NCI-H2196 treated with DMSO at 0.1 percent for 48 hours (cell line): ENCODE measurements at regions not wholly inside any gene's neighbourhood (a gene's known extent, or its start where the extent isn't known, plus 50 kb on each side); places are given as distances from the start of the nearest gene placed in this dataset.

Source experiments
- DNase-seq: peaks from one replicate; lab custom pipeline; 2025; ENCODE audit not compliant: unreplicated experiment; lab: John Stamatoyannopoulos, UW

DNA sequence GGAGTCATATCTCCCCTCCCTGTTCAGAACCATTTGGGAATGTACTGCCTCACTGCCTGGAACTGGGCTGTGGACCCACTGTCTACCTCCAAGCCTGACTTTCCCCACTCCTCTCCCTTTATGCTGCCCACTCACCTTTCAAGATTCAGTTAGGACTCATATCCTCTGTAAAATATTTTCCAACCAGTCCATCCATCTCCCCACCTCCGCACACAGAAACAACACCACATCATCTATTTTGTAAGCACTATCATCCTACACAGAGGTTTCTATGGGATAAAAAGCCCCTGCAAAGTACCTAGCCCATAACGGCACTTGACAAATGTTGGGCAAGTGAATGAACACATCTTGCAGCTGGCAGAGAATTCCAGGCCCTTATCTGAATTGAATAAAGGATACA is 250.8 kb downstream of the ANAPC1 start:
- no peak for DNase-seq

DNA sequence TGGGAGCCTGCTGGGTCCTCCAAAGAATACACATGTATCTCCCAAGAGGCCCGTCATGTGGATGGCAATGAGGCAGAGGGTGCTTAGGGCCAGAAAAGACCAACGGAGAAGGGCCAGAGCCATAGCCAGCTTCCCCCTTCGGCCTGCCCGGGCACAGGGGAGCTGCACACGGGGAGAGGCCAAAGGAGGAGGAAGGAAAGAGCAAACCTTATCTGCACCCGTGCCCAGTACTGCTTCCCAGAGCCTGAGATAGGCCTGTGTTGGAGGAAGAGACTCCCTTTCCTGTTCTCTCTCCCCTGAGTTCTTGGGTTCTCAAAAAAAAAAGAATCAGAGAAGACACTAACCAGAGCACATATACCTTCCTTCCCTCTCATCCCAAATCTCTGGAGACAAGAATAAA is 250.3 kb downstream of the ANAPC1 start:
- no peak for DNase-seq

DNA sequence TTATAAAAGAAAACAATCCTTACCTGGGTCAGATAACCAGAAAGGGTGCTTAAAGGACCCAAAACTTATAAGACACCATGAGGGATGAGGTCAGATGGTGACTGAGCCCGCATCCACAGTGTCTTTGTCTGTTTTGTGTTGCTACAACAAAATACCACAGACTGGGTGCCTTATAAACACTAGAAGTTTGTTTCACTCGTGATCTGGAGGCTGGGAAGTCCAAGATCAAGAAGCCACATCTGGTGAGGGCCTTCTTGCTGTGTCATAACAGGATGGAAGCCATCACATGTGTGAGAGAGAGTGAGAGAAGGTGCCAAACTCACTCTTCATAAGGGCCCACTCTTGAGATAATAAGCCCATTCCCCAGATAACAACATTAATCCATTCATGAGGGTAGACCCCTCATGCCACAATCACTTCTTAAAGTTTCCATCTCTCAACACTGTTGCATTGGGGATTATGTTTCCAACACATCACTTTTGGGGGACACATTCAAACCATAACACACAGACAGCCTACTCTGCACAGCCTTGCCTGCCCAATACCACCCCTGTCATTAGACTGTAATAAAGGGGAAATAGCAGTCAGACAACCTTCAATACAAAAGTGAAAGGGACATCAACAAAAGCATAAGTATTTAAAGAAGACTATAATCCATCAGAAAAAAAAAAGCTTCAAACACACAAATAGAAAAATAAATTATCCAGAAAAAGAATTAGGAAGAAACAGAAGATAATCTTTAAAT is 249.8 kb downstream of the ANAPC1 start:
- DNase-seq = no peak

DNA sequence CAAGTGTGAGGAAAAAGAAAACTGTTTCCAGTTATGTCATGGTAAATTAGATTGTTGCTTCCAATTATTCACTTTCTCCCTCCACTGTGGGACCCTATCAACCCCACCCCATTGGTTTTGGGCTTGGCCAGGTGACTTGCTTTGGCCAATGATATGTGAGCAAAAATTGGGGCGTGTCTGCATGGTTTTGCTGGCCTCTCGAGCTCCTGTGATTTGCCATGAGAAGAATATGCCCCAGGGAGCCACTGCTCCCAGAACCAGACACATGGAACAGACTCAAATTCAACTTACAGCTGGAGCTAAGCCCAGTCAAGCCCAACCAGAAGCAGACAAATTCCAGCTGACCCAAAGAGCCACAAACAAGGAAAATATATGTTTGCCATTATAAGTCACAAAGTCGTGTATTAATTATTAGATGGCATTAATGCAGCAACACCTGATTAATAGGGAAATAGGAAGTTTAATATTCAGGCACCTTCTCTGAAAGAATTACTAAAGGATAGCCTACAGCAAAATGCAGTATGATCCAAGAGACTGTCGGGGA is 248.9 kb downstream of the ANAPC1 start:
- no peak for DNase-seq

DNA sequence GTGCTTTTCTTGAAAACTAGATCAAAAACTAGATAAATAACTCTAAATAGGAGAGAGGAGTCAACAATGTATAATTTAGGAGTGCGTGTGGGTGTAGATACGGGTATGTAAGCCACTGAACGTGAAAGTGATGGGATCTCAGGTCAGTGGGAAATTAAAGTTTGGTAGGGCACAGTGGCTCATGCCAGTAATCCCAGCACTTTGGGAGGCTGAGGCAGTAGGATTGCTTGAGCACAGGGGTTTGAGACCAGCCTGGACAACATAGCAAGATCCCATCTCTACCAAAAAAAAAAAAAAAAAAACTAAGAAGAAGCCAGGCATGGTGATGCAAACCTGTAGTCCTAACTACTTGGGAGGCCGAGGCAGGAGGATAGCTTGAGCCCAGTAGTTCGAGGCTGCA is 247.1 kb downstream of the ANAPC1 start:
- no peak for DNase-seq

DNA sequence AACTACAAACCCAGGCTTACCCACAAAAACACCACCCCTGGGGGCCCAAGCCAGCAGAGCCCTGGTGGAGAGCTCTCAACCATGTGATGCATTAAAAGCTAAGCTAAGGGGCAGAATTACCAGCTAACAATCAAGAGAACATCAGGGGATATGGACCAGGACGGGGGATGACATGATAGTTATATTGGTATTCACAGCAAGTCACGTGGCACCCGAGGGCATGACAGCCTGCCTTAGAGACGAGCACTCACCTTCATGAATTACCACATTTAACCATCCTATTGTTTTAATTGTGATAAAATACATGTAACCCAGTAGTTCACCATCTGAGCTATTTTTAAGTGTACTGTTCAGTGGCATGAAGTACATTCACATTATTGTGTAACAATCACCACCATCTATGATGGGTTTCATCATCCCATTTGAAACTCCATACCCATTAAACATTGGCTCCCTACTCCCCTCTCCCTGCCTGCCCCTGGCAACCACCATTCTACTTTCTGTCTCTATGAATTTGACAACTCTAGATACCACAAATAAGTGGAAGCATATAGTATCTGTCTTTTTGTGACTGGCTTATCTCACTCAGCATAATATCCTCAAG is 245.6 kb downstream of the ANAPC1 start:
- DNase-seq = no peak

DNA sequence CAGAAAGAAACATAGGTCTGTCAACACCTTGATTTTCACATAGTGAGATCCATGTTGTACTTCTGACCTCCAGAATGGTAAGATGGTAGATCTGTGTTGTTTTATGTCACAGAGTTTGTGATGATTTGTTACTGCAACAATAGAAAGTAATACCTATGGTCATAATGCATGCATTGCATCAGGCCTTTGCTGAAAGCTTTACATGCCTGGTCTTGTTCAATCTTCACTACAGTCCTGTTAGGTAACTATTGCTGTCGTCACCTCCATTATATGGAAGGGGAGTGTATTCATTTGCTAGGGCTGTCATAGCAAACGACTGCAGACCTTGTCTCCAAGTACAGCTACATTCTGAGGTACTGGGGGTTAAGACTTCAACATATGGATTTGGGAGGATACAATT is 243.5 kb downstream of the ANAPC1 start:
- no peak for DNase-seq

DNA sequence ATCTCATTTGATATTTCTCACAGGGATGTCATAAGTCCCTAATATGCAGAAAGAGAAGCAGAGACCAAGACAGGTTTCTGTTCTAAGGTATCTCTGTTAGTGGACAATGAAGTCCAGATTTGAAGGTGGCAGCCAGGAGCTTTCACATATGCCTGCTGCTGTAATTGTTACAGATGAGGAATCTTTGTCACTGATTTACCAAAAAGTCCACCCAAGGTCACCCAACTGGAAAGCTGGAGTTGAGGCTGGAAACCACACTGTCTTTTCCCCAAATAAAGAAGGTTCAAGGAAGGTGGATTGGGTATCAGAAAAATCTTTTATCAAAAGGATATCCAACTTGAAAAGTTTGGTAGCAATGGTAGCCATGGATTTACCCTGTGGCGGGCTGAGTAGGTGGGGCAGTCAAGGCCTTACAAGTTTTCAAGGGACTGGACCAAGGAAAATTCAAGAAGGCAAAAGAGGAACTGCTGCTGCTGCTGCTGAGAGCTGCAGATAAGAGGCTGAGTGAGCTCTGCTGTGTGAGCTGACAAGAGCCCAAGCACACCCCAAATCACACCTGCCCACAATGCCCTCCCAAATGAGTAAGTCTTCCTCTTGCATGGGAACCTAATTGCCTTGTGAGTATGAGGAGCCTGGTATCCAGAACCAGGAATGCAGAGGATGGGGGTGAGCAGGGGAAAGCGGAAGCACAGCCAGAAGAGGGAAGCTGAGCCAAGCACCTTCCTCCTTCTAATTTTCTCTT is 241.2 kb downstream of the ANAPC1 start:
- DNase-seq = no peak

DNA sequence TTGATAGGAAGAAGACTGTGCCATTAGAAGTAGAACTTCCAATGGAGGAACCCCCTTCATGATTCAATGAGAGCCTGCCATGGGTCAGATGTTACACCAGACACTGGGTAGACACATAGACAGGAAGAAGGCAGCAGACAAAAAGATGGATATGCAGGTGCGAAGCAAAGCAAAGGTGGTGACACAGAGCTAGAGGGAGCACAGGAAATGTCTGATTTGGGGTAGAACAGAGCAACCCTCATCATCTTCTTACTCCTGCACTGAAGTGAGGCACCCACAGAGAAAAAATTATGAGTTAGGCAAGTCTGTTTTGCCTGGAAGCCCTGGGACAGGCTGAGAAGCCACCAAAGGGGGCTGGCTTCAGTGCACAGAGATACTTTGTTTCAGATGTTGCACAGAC is 240.2 kb downstream of the ANAPC1 start:
- no peak for DNase-seq

DNA sequence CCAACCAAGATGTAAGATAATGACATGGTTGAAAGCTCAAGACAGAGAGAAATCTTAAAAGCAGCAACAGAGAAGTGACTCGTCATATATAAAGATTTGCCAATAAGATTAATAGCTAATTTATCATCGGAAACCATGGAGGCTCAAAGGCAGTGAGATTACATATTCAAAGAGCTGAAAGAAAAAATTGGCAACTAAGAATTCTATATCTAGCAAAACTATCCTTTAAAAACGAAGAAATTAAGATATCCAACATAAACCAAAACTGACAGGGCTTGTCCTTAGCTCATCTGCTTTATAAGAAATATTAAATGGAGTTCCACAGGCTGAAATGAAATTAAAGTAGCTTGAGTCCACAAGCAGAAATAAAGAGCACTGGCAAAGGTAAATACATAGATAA is 236.6 kb downstream of the ANAPC1 start:
- no peak for DNase-seq

DNA sequence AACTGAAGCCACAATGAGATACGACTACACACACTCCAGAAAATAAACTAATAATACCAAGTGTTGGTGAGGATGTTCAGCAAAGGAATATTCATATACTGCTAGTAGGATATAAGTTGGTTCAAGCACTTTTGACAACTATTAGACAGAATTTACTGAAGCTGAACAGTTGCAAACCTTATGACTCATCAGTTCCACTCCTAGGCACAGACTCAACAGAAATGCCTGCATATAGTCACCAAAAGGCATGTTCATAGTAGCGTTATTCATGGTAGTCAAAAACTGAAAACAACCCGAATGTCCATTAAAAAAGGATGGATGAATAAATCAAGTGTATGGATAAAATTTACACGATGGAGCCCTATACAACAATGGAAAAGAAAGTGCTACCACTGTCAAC is 232.0 kb downstream of the ANAPC1 start:
- no peak for DNase-seq

DNA sequence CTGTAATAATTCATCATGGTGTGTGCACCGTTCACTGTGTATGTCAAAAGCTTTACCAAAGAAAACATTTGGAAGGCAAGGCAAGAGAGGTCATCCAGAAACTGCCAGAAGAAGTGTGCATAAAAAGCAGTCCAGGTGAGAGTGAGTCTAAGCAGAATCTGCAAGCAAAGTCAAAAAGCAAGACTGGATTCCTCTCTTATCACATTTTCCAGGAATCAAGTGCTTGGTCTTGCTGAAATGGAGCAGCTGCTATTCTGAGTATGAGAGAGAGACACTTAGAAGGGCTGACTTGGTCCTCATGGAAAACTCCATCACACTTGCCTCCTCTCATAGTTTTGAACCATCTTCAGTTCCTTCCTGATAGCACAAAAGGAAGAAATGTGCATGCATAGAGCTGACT is 231.3 kb downstream of the ANAPC1 start:
- DNase-seq = no peak

DNA sequence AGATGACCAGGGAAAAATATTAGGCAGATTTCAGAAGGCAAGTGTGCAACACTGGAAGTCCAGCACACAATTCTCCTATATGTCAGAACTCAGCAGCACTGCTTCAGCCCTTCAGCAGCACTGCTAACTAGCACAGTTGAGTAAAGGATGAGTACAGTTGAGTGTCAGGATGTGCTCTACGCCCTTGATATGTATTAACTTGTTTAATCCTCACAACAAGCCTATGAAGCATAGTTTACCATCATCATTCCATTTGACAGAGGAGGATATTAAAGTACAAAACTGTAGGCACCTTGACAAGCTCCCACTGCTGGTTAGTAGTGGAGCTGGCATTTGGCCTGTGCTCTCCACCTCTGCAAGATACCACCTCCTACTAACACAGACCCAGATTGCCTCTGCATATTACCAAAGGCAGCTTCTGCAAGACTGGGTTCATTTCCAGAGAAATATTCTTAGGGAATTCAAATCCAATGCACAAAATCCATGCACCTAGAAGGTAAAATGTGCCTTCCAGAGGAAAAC is 230.8 kb downstream of the ANAPC1 start:
- no peak for DNase-seq

DNA sequence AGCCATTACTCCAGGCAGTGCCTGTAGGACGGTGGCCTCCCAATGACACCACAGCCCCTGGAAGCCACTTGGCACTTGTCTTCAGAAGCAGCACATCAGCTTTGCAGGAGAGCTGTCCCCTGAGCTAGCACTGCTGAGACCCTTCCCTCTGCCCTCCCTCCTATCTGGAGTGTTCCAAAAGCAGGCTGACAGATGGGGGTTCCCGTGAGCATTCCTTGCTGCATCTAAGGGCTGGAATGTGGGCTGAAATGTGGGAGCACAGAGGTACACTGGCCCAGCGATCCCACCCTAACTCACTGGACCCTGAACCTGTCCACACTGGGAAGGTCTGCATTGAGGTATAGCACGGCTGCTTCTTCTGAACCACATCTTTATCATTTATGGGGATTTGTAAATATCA is 230.1 kb downstream of the ANAPC1 start:
- no peak for DNase-seq

DNA sequence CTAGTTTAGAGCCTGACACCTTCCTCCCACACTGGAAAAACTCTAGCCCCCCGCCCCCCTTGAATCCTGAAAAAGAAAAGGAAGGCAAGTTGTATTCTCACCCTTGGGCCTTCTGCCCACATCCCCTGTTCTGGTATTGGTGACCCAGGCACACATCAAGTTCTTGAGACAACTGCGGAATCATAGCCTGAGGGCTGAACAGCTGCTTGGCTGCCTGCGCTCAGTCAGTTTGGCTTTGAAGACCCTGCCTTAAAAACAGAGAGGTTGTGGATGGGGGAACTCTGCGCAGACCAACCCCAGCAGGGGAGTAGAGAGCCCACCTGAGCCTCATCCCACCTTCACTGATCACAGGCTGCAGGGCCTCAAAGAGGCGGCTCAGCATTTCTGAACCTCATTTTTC is 229.2 kb downstream of the ANAPC1 start:
- DNase-seq = no peak

DNA sequence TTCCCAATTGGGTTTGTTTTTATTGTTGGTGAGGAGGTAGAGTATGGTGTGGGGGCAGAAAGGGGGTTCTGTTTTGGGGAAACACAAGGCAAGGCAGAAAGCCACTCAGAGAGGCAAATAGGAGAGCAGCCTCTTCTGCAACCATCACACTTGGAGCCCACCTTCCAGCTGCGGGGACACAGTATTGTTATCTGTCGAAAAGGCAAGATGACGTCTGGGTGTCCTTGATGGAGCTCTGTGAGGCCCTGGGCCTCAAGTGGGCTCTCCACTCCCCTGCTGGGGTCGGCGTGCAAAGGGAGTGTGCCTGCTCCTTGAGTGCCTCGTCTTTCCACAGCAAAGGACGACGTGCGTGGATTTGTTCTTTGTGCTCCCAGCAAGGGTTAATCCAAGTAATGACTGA is 227.6 kb downstream of the ANAPC1 start:
- no peak for DNase-seq

DNA sequence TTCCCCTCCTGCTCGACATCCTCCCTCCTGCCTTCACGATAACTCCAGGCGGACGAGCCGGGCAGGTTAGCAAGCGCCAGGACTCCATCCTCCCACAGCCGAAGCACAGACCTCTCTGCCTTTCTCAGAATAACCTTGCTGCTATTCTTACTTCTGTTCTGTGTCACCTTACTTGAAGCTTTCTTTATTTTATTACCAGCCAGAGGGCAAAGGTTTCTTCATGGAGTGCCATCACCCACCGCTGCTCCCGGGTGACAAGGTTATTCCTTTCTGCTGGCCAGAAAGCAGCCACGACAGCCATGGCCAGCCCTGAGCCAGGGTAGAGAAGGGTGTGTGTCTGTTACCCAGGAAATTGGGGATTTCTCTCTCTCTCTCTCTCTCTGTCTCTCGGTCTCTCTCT is 227.1 kb downstream of the ANAPC1 start:
- DNase-seq = no peak

DNA sequence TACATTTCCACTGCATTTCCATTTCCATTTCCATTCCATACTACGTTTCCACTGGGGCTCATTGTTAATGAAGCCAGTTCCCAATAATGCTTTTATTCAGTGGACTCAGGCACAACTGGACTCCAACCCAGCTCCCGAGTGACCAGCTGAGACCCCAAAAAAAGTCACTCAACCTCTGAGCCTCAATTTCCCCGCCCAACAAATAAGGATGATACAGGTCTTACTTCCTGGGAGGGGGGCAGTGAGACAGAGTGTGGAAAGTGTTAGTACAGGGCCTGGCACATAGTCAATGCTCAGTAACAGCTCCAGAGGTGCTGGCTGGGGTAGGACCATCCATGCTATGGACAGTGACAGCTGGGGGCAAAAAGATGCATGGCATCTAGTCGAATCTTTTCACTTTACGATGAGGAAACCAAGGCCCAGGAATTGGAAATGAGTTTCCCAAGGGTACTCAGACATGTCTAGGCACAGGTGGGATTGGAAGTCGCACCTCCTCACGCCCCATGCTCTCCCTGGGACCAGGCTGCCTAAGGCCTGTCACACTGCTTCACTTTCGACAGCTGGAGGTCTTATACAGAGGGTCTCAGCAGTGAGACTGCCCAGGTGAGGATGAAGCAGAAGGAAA is 226.5 kb downstream of the ANAPC1 start:
- DNase-seq = no peak

DNA sequence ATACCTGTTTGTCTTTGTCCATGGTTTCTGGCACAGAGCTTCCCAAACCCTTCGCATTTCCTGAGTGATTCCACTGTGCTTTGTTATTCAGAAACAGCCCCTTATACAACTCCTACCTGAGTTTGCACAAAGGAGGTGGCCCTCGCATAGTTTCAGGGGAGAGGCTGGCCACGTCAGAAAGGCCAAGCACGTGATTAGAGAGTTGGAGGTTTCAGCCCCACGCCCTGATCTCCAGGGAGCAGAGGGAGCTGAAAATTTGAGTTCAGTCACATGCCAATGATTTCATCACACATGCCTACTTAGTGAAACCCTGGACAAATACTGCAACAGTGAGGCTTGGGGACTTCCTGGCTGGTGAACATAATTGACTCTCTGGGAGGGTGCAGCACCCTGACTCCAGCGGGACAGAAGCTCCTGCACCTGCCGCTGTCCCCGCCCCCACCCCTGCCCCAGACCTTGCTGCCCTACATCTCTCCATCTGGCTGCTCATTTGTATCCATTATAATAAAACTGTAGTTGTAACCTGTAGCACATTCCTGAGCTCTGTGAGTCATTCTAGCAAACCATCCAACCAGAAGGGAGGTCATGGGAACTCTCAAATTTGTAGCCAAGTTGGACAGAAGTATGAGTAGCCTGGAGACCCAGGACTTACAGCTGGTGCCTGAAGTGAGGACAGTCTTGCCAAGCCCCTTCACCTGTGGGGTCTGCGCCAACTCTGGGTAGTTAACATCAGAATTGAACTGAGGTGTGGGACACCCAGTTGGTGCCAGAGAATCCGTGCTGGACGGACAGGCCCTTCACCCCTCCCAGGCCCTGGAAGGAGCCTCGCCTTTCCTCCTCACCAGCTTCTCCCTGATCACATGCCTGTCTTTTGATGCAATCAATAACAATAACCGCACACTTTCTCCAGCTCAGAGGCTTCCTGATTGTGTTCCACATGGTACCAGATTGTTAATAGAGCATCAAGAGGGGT is 224.3 kb downstream of the ANAPC1 start:
- DNase-seq = peak; percentile 66

DNA sequence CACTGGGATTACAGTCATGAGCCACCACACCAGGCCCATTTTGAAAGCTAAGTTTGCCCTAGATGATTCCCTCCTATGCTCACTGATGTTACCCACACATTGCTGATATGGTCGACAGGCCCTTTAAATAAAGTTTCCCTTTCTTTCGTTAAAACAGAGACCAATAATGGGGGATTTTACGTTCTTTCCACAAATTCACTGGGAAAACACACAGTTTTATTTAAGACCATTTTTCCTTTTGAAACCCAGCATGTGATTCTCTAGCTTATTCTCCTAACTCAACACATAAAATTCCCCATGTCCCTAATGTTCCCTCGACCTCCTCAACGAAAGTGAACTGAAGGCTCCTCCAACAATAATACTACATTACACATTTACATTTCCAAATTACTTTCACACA is 223.2 kb downstream of the ANAPC1 start:
- DNase-seq = no peak
